Tibial nerve (tissue), 4 donors: ENCODE measurements at regions not wholly inside any gene's neighbourhood (a gene's known extent, or its start where the extent isn't known, plus 50 kb on each side); places are given as distances from the start of the nearest gene placed in this dataset.

Experiments used
- DNase-seq, 2 donors: peaks; one replicate each; pipeline ENCODE4 v3.0.0-alpha.2; 2019; ENCODE audit warnings: low spot score in 2 of 2
- H3K27ac ChIP-seq, 4 donors: fragments of 200-600 bp; sonication (generic) in 3 of 4; one replicate each; pipeline ENCODE4 v1.5.1; 2017 to 2019; ENCODE audit warnings: mild to moderate bottlenecking in 1 of 4
- H3K27me3 ChIP-seq, 2 donors: fragments of 200-600 bp; sonication (generic) in 1 of 2; one replicate each; pipeline versions ENCODE4 v1.5.1 to v1.6.0; 2017 to 2019
- H3K36me3 ChIP-seq, 3 donors: fragments of 200-600 bp; sonication (generic); one replicate each; pipeline ENCODE4 v1.5.1; 2018 to 2019
- H3K4me1 ChIP-seq, 4 donors: fragments of 200-600 bp; sonication (generic) in 3 of 4; one replicate each; pipeline ENCODE4 v1.5.1; 2017 to 2019
- H3K4me3 ChIP-seq, 4 donors: fragments of 200-600 bp; sonication (generic) in 3 of 4; one replicate each; pipeline ENCODE4 v1.5.1; 2017 to 2019; ENCODE audit warnings: mild to moderate bottlenecking in 1 of 4, moderate library complexity in 1 of 4
- H3K9me3 ChIP-seq, 4 donors: fragments of 200-600 bp; sonication (generic) in 3 of 4; one replicate each; pipeline ENCODE4 v1.5.1; 2017 to 2019
- CTCF ChIP-seq, 5 experiments: fragments of 200-600 bp in 3 of 5; fragments of 450-650 bp in 2 of 5; sonication (generic) in 3 of 5; IDR thresholded peaks; one replicate each; pipeline ENCODE4 v1.5.1; 2016 to 2019; ENCODE audit warnings: antibody characterized with exemption in 5 of 5, mild to moderate bottlenecking in 3 of 5, moderate library complexity in 2 of 5
- EP300 ChIP-seq, 2 donors: sonication (generic); formaldehyde crosslinking; IDR thresholded peaks; one replicate each; pipeline ENCODE4 v1.6.1; 2017; ENCODE audit warnings: antibody characterized with exemption in 2 of 2, mild to moderate bottlenecking in 1 of 2
- POLR2A ChIP-seq, 2 donors: fragments of 450-650 bp; IDR thresholded peaks; one replicate each; pipeline ENCODE4 v1.6.1; 2017; ENCODE audit warnings: antibody characterized with exemption in 2 of 2, mild to moderate bottlenecking in 2 of 2, moderate library complexity in 2 of 2
- WGBS, 2 donors: methylation state at CpG; one replicate each; pipeline ENCODE4 v1.1.5; 2018; 5-methylcytosine and 5-hydroxymethylcytosine counted together

GRCh38 chr14:58776516-58776915, 138.8 kb downstream of the DACT1 start:
- Histone ChIP-seq H3K4me1 (no peaks in the 10 kb centered on the region), H3K4me3 (no peak overlapping the region), H3K36me3 (no peaks in the 10 kb centered on the region), H3K9me3 (no peaks in the 10 kb centered on the region), H3K27ac (no peak overlapping the region), H3K27me3 (no peaks in the 10 kb centered on the region)
- DNase-seq, result no peak
- TF ChIP-seq EP300 (IDR thresholded peaks at IDR 0.05) (no peak), POLR2A (IDR thresholded peaks at IDR 0.05) (no peak), CTCF (IDR thresholded peaks at IDR 0.05) (no peak)
- 91 to 95% methylated on average over 4 of the region's 4 CpGs for WGBS, 2 donors

- H3K36me3 ChIP-seq, result no peaks in the 10 kb centered on the region
- no peak for TF ChIP-seq CTCF (IDR thresholded peaks at IDR 0.05)
- no peak for TF ChIP-seq POLR2A (IDR thresholded peaks at IDR 0.05)
- no peak for TF ChIP-seq EP300 (IDR thresholded peaks at IDR 0.05)
- WGBS, 2 donors, result 57 to 62% methylated on average over 5 to 7 of the region's 7 CpGs
These were observed 139.8 kb downstream of the DACT1 start for GRCh38 chr14:58777541-58777979.

GRCh38 chr14:58778202-58778601, 140.4 kb downstream of the DACT1 start:
- Histone ChIP-seq H3K4me3 (no peak overlapping the region), H3K4me1 (no peaks in the 10 kb centered on the region), H3K27me3 (no peaks in the 10 kb centered on the region), H3K9me3 (no peaks in the 10 kb centered on the region), H3K27ac (no peak overlapping the region), H3K36me3 (no peaks in the 10 kb centered on the region)
- DNase-seq, result no peak
- TF ChIP-seq EP300 (IDR thresholded peaks at IDR 0.05) (no peak), POLR2A (IDR thresholded peaks at IDR 0.05) (no peak), CTCF (IDR thresholded peaks at IDR 0.05) (no peak)
- WGBS, 2 donors, result 93 to 94% methylated on average over 3 of the region's 3 CpGs

More at GRCh38 chr14:58777541-58777979, 139.8 kb downstream of the DACT1 start:
- DNase-seq, result no peak
- H3K27ac ChIP-seq, result no peak overlapping the region
- H3K4me1 ChIP-seq, result no peaks in the 10 kb centered on the region
- no peak overlapping the region for H3K4me3 ChIP-seq
- no peaks in the 10 kb centered on the region for H3K9me3 ChIP-seq
- H3K27me3 ChIP-seq, result no peaks in the 10 kb centered on the region

DNA sequence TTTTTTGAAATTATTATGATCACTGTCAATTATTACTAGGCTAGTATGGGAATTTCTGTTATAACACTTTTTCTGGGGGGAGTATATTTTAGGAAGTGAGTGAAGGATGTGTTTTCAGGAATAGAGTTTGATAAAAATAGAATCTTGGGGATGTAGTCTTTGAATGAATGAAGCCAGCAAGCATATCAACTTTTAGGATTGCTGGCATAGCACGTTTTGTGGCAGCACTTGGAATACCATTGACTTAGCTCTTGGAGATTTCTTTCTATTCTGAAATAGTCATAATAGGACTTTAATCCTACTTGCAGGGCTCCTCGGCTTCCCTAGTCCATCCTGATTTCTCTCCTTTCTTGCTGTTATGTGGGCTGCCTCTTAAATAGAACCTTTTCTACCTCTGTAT, 141.6 kb downstream of the DACT1 start:
- TF ChIP-seq POLR2A (IDR thresholded peaks at IDR 0.05), result no peak
- TF ChIP-seq EP300 (IDR thresholded peaks at IDR 0.05), result no peak
- TF ChIP-seq CTCF (IDR thresholded peaks at IDR 0.05), result no peak
- Histone ChIP-seq H3K27ac (no peak overlapping the region), H3K27me3 (no peaks in the 10 kb centered on the region), H3K36me3 (no peaks in the 10 kb centered on the region), H3K4me3 (no peak overlapping the region), H3K4me1 (no peaks in the 10 kb centered on the region), H3K9me3 (no peaks in the 10 kb centered on the region)
- 73 to 80% methylated on average over 2 of the region's 2 CpGs for WGBS, 2 donors
- no peak for DNase-seq

GRCh38 chr14:58780185-58780584, 142.4 kb downstream of the DACT1 start:
- Histone ChIP-seq H3K27me3 (no peaks in the 10 kb centered on the region), H3K4me1 (no peaks in the 10 kb centered on the region), H3K36me3 (no peaks in the 10 kb centered on the region), H3K27ac (no peak overlapping the region), H3K9me3 (no peaks in the 10 kb centered on the region), H3K4me3 (no peak overlapping the region)
- WGBS, 2 donors, result 78 to 87% methylated on average over 5 of the region's 5 CpGs
- DNase-seq, result no peak
- TF ChIP-seq CTCF (IDR thresholded peaks at IDR 0.05), result no peak
- no peak for TF ChIP-seq POLR2A (IDR thresholded peaks at IDR 0.05)
- TF ChIP-seq EP300 (IDR thresholded peaks at IDR 0.05), result no peak
